WTC11 (cell line): ENCODE measurements at regions not wholly inside any gene's neighbourhood (a gene's known extent, or its start where the extent isn't known, plus 50 kb on each side); places are given as distances from the start of the nearest gene placed in this dataset.
"Not testable (repeated sequence)": the region's sequence is repeated elsewhere in the genome, so short reads cannot be mapped to it uniquely, and the experiment has no call there.

ENCODE experiments used
- ATAC-seq: fragments of 200-7000 bp; cut with Tn5 transposase; 2 replicates; pipeline ENCODE4 v1.10.0; 2021; ENCODE audit warnings: mild to moderate bottlenecking, moderate library complexity
- CTCF ChIA-PET: fragments of 300-600 bp; sonication (Branson Sonifier 250); formaldehyde crosslinking; loops from one replicate; lab custom pipeline; 2021; ENCODE audit warnings: antibody characterized with exemption; lab: Charles Lee
- POLR2A ChIA-PET: fragments of 350-600 bp; sonication (Branson Sonifier 250); formaldehyde crosslinking; loops from one replicate; lab custom pipeline; 2021; ENCODE audit warnings: antibody characterized with exemption; lab: Charles Lee
- DNase-seq: peaks from one replicate; pipeline ENCODE4 v3.0.0; 2021; ENCODE audit warnings: low spot score
- H3K27ac Mint-ChIP-seq: 2 replicates; pipeline ENCODE4 v1.8.0; 2021; ENCODE audit warnings: mixed read lengths
- H3K27me3 Mint-ChIP-seq: 2 replicates; pipeline ENCODE4 v1.8.0; 2021; ENCODE audit warnings: low read depth, mild to moderate bottlenecking, moderate library complexity, mixed read lengths
- H3K36me3 Mint-ChIP-seq: 2 replicates; pipeline ENCODE4 v1.8.0; 2021; ENCODE audit warnings: mixed read lengths
- H3K4me1 Mint-ChIP-seq: 2 replicates; pipeline ENCODE4 v1.8.0; 2022; ENCODE audit warnings: mixed read lengths
- H3K4me3 Mint-ChIP-seq: 2 replicates; pipeline ENCODE4 v1.8.0; 2021; ENCODE audit warnings: mild to moderate bottlenecking, moderate library complexity, mixed read lengths
- H3K9me3 Mint-ChIP-seq: 2 replicates; pipeline ENCODE4 v1.8.0; 2021; ENCODE audit warnings: mixed read lengths
- ATF1 ChIP-seq: sonication (generic); formaldehyde crosslinking; IDR thresholded peaks from 2 replicates; pipeline ENCODE4 v1.8.1; 2023; ENCODE audit warnings: mild to moderate bottlenecking, moderate library complexity, missing genetic modification reagents
- CBFB ChIP-seq: sonication (generic); formaldehyde crosslinking; IDR thresholded peaks from 2 replicates; pipeline ENCODE4 v1.8.1; 2022; ENCODE audit warnings: mild to moderate bottlenecking, low read depth, missing genetic modification reagents
- CTCF ChIP-seq: fragments of 200-600 bp; IDR thresholded peaks from 2 replicates; pipeline ENCODE4 v1.8.0; 2022; ENCODE audit warnings: antibody characterized with exemption
- FOXJ3 ChIP-seq: sonication (generic); formaldehyde crosslinking; IDR thresholded peaks from 2 replicates; pipeline ENCODE4 v1.9.0; 2021; ENCODE audit warnings: missing genetic modification reagents, mild to moderate bottlenecking, borderline replicate concordance
- GRHL2 ChIP-seq: fragments of 250-450 bp; sonication (Bioruptor Pico); IDR thresholded peaks from 2 replicates; pipeline ENCODE4 v1.8.0; 2022; ENCODE audit warnings: mild to moderate bottlenecking, moderate library complexity; ENCODE audit not compliant: insufficient replicate concordance, severe bottlenecking
- IRF2 ChIP-seq: sonication (generic); formaldehyde crosslinking; IDR thresholded peaks from 2 replicates; pipeline ENCODE4 v1.8.0; 2022; ENCODE audit warnings: low read depth, missing genetic modification reagents, borderline replicate concordance
- JAZF1 ChIP-seq: fragments of 250-450 bp; sonication (Bioruptor Pico); IDR thresholded peaks from 2 replicates; pipeline ENCODE4 v1.9.0; 2021; ENCODE audit warnings: moderate library complexity, mild to moderate bottlenecking, inconsistent platforms
- MXD4 ChIP-seq: fragments of 250-450 bp; sonication (Bioruptor Pico); IDR thresholded peaks from 2 replicates; pipeline ENCODE4 v1.8.0; 2021; ENCODE audit warnings: mild to moderate bottlenecking, moderate library complexity, borderline replicate concordance
- MYBL2 ChIP-seq: sonication (generic); formaldehyde crosslinking; IDR thresholded peaks from 2 replicates; pipeline ENCODE4 v1.8.1; 2023; ENCODE audit warnings: mild to moderate bottlenecking, moderate library complexity, missing genetic modification reagents
- NFE2L1 ChIP-seq: sonication (generic); formaldehyde crosslinking; IDR thresholded peaks from 2 replicates; pipeline ENCODE4 v1.8.1; 2023; ENCODE audit warnings: missing genetic modification reagents
- NR1H2 ChIP-seq: sonication (generic); formaldehyde crosslinking; IDR thresholded peaks from 2 replicates; pipeline ENCODE4 v1.9.0; 2021; ENCODE audit warnings: mild to moderate bottlenecking, moderate library complexity, missing genetic modification reagents
- ZNF219 ChIP-seq: sonication (generic); formaldehyde crosslinking; IDR thresholded peaks from 2 replicates; pipeline ENCODE4 v1.8.0; 2023; ENCODE audit warnings: missing genetic modification reagents, mild to moderate bottlenecking, borderline replicate concordance
- ZNF317 ChIP-seq: sonication (generic); formaldehyde crosslinking; IDR thresholded peaks from 2 replicates; pipeline ENCODE4 v1.8.1; 2023; ENCODE audit warnings: low read depth, mild to moderate bottlenecking, moderate library complexity, missing genetic modification reagents, borderline replicate concordance
- ZNF671 ChIP-seq: fragments of 250-450 bp; sonication (Bioruptor Pico); IDR thresholded peaks from 2 replicates; pipeline ENCODE4 v1.8.0; 2021; ENCODE audit warnings: mild to moderate bottlenecking
- TF ChIP-seq, protein P1 (sequence below): fragments of 250-450 bp; sonication (Bioruptor Pico); conservative IDR thresholded peaks from 2 replicates; pipeline ENCODE4 v1.9.0; 2021; ENCODE audit warnings: mild to moderate bottlenecking
- TF ChIP-seq, protein P2 (sequence below): sonication (generic); formaldehyde crosslinking; IDR thresholded peaks from 2 replicates; pipeline ENCODE4 v1.8.1; 2022; ENCODE audit warnings: mild to moderate bottlenecking, missing genetic modification reagents, moderate library complexity, borderline replicate concordance
- TF ChIP-seq, protein P3 (sequence below): sonication (generic); formaldehyde crosslinking; conservative IDR thresholded peaks from 2 replicates; pipeline ENCODE4 v1.8.1; 2023; ENCODE audit warnings: mild to moderate bottlenecking, low read depth, missing genetic modification reagents, moderate library complexity
- TF ChIP-seq, protein P4 (sequence below): sonication (generic); formaldehyde crosslinking; IDR thresholded peaks from 2 replicates; pipeline ENCODE4 v1.8.1; 2023; ENCODE audit warnings: mild to moderate bottlenecking, missing genetic modification reagents
- TF ChIP-seq, protein P5 (sequence below): sonication (generic); formaldehyde crosslinking; IDR thresholded peaks from 2 replicates; pipeline ENCODE4 v1.8.0; 2022; ENCODE audit warnings: missing genetic modification reagents

DNA sequence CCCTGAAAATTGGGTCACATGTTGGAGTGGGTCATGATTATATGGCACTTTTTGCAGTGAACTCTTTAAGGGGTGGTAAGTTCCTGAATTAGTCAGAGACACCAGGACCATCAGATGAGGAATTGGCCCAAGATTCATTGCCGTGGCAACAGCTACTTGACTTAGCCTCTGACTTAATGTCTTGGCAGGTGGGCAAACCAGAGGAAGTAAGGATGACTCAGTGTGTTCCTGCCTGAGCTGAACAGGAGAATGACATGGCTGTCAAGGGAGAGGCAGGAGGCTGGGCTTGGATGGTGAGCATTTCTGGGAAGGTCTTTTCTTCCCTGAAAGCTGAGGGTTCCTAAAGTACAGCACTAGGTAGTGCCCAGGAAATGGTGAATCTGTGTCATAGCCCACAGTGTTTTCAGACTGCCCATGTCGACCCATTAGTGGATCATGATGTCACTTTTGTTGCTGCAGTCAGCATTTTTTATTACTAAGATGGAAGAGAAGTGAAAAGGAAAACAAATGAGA, 170.1 kb upstream of the PWP1 start:
- H3K4me1 Mint-ChIP-seq, result peaks cover 10% of the 10 kb centered on the region
- DNase-seq, result no peak
- CTCF ChIA-PET, result interaction anchor here (0.9 kb wide), 1 partner anchor 67 kb away, joined by 3 read pairs; no protein-coding TSS in a partner anchor
- no peak overlapping the region for H3K4me3 Mint-ChIP-seq
- H3K9me3 Mint-ChIP-seq, result peaks cover 4% of the 10 kb centered on the region
- H3K27ac Mint-ChIP-seq, result no peak overlapping the region
- H3K36me3 Mint-ChIP-seq, result no peaks in the 10 kb centered on the region
- no peaks in the 10 kb centered on the region for H3K27me3 Mint-ChIP-seq
- ATAC-seq, result peak; percentile 58
- TF ChIP-seq NFE2L1 (CRISPR knock-in tag) (no peak), ZNF219 (CRISPR knock-in tag) (no peak), IRF2 (CRISPR knock-in tag) (no peak), CTCF (no peak), MYBL2 (no peak), CBFB (CRISPR knock-in tag) (no peak), NR1H2 (CRISPR knock-in tag) (no peak)
- POLR2A ChIA-PET, result no interaction called here

DNA sequence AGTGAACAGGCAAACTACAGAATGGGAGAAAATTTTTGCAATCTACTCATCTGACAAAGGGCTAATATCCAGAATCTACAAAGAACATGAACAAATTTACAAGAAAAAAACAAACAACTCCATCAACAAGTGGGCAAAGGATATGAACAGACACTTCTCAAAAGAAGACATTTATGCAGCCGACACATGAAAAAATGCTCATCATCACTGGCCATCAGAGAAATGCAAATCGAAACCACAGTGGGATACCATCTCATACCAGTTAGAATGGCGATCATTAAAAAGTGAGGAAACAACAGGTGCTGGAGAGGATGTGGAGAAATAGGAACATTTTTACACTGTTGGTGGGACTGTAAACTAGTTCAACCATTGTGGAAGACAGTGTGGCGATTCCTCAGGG, 167.8 kb upstream of the PWP1 start:
- H3K4me1 Mint-ChIP-seq, CTCF ChIA-PET, POLR2A ChIA-PET, DNase-seq, ATAC-seq, H3K36me3 Mint-ChIP-seq, H3K4me3 Mint-ChIP-seq, H3K27me3 Mint-ChIP-seq, H3K27ac Mint-ChIP-seq: not testable (repeated sequence)
- peaks cover 11% of the 10 kb centered on the region for H3K9me3 Mint-ChIP-seq

- Mint-ChIP-seq H3K4me1 (peaks cover 6% of the 10 kb centered on the region), H3K4me3 (no peak overlapping the region), H3K9me3 (peaks cover 11% of the 10 kb centered on the region), H3K27ac (no peak overlapping the region), H3K36me3 (no peaks in the 10 kb centered on the region), H3K27me3 (no peaks in the 10 kb centered on the region)
- no peak for DNase-seq
- ATAC-seq, result no peak
- POLR2A ChIA-PET, result interaction anchor here (0.7 kb wide), 1 partner anchor 346 kb away, joined by 4 read pairs; no protein-coding TSS in a partner anchor
- CTCF ChIA-PET, result interaction anchor here (0.7 kb wide), 1 partner anchor 91 kb away, joined by 4 read pairs; no protein-coding TSS in a partner anchor
- no peak for TF ChIP-seq JAZF1 (CRISPR knock-in tag)
- no peak for TF ChIP-seq FOXJ3 (CRISPR knock-in tag)
- no peak for TF ChIP-seq ATF1
- TF ChIP-seq, protein P1, sequence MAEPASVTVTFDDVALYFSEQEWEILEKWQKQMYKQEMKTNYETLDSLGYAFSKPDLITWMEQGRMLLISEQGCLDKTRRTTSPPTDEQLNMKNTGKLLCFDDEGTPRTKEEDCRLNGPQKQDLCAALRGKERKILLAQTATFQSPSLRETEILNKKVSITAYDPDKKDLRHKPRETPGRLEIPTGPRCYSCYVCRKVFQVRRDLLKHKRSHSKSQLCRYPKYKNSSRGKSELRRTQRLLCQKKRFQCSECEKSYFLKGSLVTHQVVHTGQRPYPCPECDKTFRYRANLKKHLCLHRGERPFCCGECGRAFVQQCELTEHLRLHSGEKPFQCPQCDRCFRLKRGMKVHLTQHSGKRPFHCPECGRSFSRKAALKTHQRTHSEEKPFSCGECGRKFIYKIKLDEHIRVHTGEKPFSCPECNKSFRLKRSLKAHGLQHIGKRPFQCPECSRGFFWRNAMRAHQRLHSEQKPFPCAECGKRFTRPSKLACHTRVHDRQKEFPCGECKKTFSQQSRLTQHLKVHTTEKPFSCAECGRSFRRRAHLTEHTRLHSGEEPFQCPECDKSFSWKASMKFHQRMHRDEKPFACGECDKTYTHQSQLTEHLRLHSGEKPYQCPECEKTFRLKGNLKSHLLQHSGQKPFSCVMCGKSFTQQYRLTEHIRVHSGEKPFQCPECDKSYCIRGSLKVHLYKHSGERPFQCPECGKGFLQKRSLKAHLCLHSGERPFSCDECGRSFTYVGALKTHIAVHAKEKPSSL, result no peak
- TF ChIP-seq, protein P2, sequence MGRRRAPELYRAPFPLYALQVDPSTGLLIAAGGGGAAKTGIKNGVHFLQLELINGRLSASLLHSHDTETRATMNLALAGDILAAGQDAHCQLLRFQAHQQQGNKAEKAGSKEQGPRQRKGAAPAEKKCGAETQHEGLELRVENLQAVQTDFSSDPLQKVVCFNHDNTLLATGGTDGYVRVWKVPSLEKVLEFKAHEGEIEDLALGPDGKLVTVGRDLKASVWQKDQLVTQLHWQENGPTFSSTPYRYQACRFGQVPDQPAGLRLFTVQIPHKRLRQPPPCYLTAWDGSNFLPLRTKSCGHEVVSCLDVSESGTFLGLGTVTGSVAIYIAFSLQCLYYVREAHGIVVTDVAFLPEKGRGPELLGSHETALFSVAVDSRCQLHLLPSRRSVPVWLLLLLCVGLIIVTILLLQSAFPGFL (CRISPR knock-in tag), result no peak
- no peak for TF ChIP-seq GRHL2 (CRISPR knock-in tag)
- no peak for TF ChIP-seq NFE2L1 (CRISPR knock-in tag)
- TF ChIP-seq, protein P3, sequence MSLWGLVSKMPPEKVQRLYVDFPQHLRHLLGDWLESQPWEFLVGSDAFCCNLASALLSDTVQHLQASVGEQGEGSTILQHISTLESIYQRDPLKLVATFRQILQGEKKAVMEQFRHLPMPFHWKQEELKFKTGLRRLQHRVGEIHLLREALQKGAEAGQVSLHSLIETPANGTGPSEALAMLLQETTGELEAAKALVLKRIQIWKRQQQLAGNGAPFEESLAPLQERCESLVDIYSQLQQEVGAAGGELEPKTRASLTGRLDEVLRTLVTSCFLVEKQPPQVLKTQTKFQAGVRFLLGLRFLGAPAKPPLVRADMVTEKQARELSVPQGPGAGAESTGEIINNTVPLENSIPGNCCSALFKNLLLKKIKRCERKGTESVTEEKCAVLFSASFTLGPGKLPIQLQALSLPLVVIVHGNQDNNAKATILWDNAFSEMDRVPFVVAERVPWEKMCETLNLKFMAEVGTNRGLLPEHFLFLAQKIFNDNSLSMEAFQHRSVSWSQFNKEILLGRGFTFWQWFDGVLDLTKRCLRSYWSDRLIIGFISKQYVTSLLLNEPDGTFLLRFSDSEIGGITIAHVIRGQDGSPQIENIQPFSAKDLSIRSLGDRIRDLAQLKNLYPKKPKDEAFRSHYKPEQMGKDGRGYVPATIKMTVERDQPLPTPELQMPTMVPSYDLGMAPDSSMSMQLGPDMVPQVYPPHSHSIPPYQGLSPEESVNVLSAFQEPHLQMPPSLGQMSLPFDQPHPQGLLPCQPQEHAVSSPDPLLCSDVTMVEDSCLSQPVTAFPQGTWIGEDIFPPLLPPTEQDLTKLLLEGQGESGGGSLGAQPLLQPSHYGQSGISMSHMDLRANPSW (CRISPR knock-in tag), result no peak
- TF ChIP-seq, protein P4, sequence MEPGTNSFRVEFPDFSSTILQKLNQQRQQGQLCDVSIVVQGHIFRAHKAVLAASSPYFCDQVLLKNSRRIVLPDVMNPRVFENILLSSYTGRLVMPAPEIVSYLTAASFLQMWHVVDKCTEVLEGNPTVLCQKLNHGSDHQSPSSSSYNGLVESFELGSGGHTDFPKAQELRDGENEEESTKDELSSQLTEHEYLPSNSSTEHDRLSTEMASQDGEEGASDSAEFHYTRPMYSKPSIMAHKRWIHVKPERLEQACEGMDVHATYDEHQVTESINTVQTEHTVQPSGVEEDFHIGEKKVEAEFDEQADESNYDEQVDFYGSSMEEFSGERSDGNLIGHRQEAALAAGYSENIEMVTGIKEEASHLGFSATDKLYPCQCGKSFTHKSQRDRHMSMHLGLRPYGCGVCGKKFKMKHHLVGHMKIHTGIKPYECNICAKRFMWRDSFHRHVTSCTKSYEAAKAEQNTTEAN (CRISPR knock-in tag), result no peak
- TF ChIP-seq, protein P5, sequence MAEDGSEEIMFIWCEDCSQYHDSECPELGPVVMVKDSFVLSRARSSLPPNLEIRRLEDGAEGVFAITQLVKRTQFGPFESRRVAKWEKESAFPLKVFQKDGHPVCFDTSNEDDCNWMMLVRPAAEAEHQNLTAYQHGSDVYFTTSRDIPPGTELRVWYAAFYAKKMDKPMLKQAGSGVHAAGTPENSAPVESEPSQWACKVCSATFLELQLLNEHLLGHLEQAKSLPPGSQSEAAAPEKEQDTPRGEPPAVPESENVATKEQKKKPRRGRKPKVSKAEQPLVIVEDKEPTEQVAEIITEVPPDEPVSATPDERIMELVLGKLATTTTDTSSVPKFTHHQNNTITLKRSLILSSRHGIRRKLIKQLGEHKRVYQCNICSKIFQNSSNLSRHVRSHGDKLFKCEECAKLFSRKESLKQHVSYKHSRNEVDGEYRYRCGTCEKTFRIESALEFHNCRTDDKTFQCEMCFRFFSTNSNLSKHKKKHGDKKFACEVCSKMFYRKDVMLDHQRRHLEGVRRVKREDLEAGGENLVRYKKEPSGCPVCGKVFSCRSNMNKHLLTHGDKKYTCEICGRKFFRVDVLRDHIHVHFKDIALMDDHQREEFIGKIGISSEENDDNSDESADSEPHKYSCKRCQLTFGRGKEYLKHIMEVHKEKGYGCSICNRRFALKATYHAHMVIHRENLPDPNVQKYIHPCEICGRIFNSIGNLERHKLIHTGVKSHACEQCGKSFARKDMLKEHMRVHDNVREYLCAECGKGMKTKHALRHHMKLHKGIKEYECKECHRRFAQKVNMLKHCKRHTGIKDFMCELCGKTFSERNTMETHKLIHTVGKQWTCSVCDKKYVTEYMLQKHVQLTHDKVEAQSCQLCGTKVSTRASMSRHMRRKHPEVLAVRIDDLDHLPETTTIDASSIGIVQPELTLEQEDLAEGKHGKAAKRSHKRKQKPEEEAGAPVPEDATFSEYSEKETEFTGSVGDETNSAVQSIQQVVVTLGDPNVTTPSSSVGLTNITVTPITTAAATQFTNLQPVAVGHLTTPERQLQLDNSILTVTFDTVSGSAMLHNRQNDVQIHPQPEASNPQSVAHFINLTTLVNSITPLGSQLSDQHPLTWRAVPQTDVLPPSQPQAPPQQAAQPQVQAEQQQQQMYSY, result no peak
- no peak for TF ChIP-seq MXD4 (CRISPR knock-in tag)
- no peak for TF ChIP-seq ZNF317
- TF ChIP-seq ZNF219 (CRISPR knock-in tag), result no peak
- no peak for TF ChIP-seq ZNF671
Measured at GRCh38 chr12:107518868-107519267, 166.7 kb upstream of the PWP1 start.
